Lung (tissue), 11 donors: ENCODE measurements at regions not wholly inside any gene's neighbourhood (a gene's known extent, or its start where the extent isn't known, plus 50 kb on each side); places are given as distances from the start of the nearest gene placed in this dataset.

Source experiments
- ATAC-seq: fragments of 200-7000 bp; cut with Tn5 transposase; one replicate; pipeline ENCODE4 v1.9.1; 2020; ENCODE audit warnings: moderate number of reproducible peaks; ENCODE audit not compliant: insufficient read depth, low FRiP score
- DNase-seq, 3 donors: peaks; one replicate each; pipeline ENCODE4 v3.0.0-alpha.2; 2013 to 2017
- H3K27ac ChIP-seq, 2 donors: one replicate each; pipeline ENCODE4 v1.5.1; 2013; ENCODE audit warnings: mild to moderate bottlenecking in 2 of 2, moderate library complexity in 2 of 2, control low read depth in 1 of 2, inconsistent platforms in 1 of 2, low read depth in 1 of 2, low read length in 1 of 2
- H3K27me3 ChIP-seq, 3 donors: one replicate each; pipeline ENCODE4 v1.5.1; 2013; ENCODE audit warnings: low read length in 2 of 3; ENCODE audit not compliant: control insufficient read depth in 3 of 3, insufficient read depth in 3 of 3
- H3K36me3 ChIP-seq, 4 donors: one replicate each; pipeline ENCODE4 v1.5.1; 2013; ENCODE audit warnings: low read length in 4 of 4, mild to moderate bottlenecking in 1 of 4, moderate library complexity in 1 of 4; ENCODE audit not compliant: control insufficient read depth in 4 of 4, insufficient read depth in 4 of 4
- H3K4me1 ChIP-seq, 5 donors: one replicate each; pipeline ENCODE4 v1.5.1; 2013; ENCODE audit warnings: low read length in 5 of 5, mild to moderate bottlenecking in 2 of 5, moderate library complexity in 1 of 5; ENCODE audit not compliant: control insufficient read depth in 5 of 5, insufficient read depth in 5 of 5
- H3K4me3 ChIP-seq: one replicate; pipeline ENCODE4 v1.5.1; 2013; ENCODE audit warnings: mild to moderate bottlenecking, control low read depth, moderate library complexity
- H3K9ac ChIP-seq, 2 donors: one replicate each; pipeline ENCODE4 v1.5.1; 2013; ENCODE audit warnings: low read length in 2 of 2, control low read depth in 1 of 2; ENCODE audit not compliant: insufficient read depth in 1 of 2
- H3K9me3 ChIP-seq, 4 donors: one replicate each; pipeline ENCODE4 v1.5.1; 2013; ENCODE audit warnings: low read length in 3 of 4, mild to moderate bottlenecking in 1 of 4, moderate library complexity in 1 of 4; ENCODE audit not compliant: control insufficient read depth in 4 of 4, insufficient read depth in 3 of 4
- WGBS, 2 donors: extraction: QIAGEN DNeasy Blood & Tissue Kit; methylation state at CpG; one replicate each; pipeline ENCODE4 v1.1.7; 2013; 5-methylcytosine and 5-hydroxymethylcytosine counted together
- TF ChIP-seq, protein P1 (sequence below): IDR thresholded peaks from 2 replicates; pipeline ENCODE4 v1.5.1; 2012; ENCODE audit warnings: mild to moderate bottlenecking; ENCODE audit errors: control extremely low read depth, extremely low read depth
- donor health status: control.
- donor health status: control.
- donor health status: Bipolar disorder and iron deficiency.
- donor health status: healthy.
- donor health status: DM: yes; HTN: yes; CAD: no.

DNA sequence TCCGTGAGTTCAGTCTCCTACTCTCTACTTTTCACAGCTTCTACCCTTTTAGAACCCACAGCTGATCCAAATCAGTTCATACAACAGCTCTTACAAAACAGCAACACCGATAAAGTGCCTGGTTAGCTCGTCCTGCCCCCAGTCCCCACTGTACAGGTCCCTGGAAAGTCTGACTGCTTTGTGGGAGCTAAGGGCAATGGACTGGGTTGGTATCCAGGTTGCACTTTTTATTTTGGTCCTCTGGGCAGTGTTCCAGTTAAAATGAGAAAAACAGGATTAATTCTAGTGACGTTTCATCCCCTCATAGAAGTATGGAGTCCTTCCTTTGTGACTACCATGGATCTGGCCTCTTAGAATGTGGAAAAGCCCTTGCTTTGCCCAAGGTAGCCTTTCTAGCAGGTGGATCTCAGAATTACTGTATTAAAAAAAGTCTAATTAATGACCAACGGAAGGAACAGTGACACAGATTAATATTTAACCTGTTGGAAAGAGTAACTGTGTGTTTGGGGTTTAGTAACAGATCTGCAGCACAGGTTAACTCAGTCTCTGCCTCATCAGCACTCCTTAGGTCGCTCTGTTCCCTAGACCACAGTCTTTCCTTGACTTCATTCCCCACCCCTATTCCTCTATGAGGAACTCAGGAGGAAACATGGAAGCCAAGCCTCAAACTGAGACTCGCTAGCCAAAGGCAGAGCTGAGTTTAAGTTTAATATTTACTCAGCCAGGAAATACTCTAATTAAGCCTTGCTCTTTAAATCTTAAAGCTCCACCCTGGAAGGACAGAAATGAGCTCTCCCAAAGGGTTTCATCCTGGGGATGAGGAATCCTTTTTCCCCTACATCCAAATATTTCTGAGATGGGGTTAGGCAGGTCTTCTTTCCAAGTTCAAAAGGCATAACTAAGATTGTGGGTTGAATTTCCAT is 52.8 kb upstream of the ITGA6 start:
- no peak for ATAC-seq
- TF ChIP-seq, protein P1, sequence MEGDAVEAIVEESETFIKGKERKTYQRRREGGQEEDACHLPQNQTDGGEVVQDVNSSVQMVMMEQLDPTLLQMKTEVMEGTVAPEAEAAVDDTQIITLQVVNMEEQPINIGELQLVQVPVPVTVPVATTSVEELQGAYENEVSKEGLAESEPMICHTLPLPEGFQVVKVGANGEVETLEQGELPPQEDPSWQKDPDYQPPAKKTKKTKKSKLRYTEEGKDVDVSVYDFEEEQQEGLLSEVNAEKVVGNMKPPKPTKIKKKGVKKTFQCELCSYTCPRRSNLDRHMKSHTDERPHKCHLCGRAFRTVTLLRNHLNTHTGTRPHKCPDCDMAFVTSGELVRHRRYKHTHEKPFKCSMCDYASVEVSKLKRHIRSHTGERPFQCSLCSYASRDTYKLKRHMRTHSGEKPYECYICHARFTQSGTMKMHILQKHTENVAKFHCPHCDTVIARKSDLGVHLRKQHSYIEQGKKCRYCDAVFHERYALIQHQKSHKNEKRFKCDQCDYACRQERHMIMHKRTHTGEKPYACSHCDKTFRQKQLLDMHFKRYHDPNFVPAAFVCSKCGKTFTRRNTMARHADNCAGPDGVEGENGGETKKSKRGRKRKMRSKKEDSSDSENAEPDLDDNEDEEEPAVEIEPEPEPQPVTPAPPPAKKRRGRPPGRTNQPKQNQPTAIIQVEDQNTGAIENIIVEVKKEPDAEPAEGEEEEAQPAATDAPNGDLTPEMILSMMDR: no peak
- 78 to 84% methylated on average over 7 of the region's 7 CpGs for WGBS, 2 donors

GRCh38 chr2:172375251-172375650 is 52.1 kb upstream of the ITGA6 start:
- Histone ChIP-seq H3K27me3 (peaks cover 0 to 2% (median 0%) of the 10 kb centered on the region in 3 donors), H3K9ac (no peak overlapping the region), H3K9me3 (peaks cover 0 to 2% (median 0%) of the 10 kb centered on the region in 4 donors), H3K4me1 (peaks cover 2 to 6% (median 4%) of the 10 kb centered on the region in 5 donors), H3K36me3 (no peaks in the 10 kb centered on the region), H3K27ac (no peak overlapping the region), H3K4me3 (no peak overlapping the region)
- no peak for ATAC-seq
- DNase-seq: no peak
- 50 to 69% methylated on average over 2 of the region's 2 CpGs for WGBS, 2 donors
- TF ChIP-seq, protein P1: no peak

More for the DNA sequence above, 52.8 kb upstream of the ITGA6 start:
- no peak for DNase-seq
- Histone ChIP-seq H3K4me1 (peaks cover 0 to 6% (median 4%) of the 10 kb centered on the region in 5 donors), H3K27me3 (peaks cover 0 to 2% (median 0%) of the 10 kb centered on the region in 3 donors), H3K27ac (no peak overlapping the region), H3K36me3 (no peaks in the 10 kb centered on the region), H3K9ac (no peak overlapping the region), H3K9me3 (peaks cover 0 to 2% (median 0%) of the 10 kb centered on the region in 4 donors), H3K4me3 (no peak overlapping the region)

GRCh38 chr2:172376016-172376415 is 51.4 kb upstream of the ITGA6 start:
- Histone ChIP-seq H3K9ac (no peak overlapping the region), H3K4me1 (peaks cover 4 to 11% (median 10%) of the 10 kb centered on the region in 5 donors), H3K4me3 (no peak overlapping the region), H3K36me3 (no peaks in the 10 kb centered on the region), H3K9me3 (peaks cover 0 to 2% (median 0%) of the 10 kb centered on the region in 4 donors), H3K27ac (no peak overlapping the region), H3K27me3 (peaks cover 0 to 2% (median 0%) of the 10 kb centered on the region in 3 donors)
- TF ChIP-seq, protein P1: no peak
- no peak for ATAC-seq
- no peak for DNase-seq
- WGBS, 2 donors: 67 to 74% methylated on average over 5 of the region's 5 CpGs
